IMR-90 (cell line): ENCODE measurements at regions not wholly inside any gene's neighbourhood (a gene's known extent, or its start where the extent isn't known, plus 50 kb on each side); places are given as distances from the start of the nearest gene placed in this dataset.
A peak's percentile ranks its signal among the peaks of the same experiment; 100 is the strongest.

Experiments used
- ATAC-seq: fragments of 200-7000 bp; cut with Tn5 transposase; 2 replicates; pipeline ENCODE4 v1.9.1; 2020; ENCODE audit warnings: low read depth, mild to moderate bottlenecking, moderate library complexity
- BruUV-seq: library from RNA; stranded (reverse); fragments of 400-500 nt; replicated peaks from 2 replicates; lab custom pipeline; 2021; lab: Mats Ljungman, UMichigan
- CTCF ChIA-PET: fragments of 300-600 bp; formaldehyde crosslinking; extraction: SDS; loops from one replicate; lab custom pipeline; 2021; ENCODE audit warnings: antibody characterized with exemption; lab: Yijun Ruan, JAX
- POLR2A ChIA-PET: fragments of 300-600 bp; sonication (Branson Sonifier 250); formaldehyde crosslinking; loops from one replicate; lab custom pipeline; 2022; ENCODE audit warnings: antibody characterized with exemption; ENCODE audit not compliant: unreplicated experiment; lab: Charles Lee
- DNase-seq: peaks from one replicate; pipeline ENCODE4 v3.0.0; 2013
- H2AFZ ChIP-seq: replicated peaks from 2 replicates; pipeline ENCODE3; 2013; ENCODE audit warnings: low read length, mild to moderate bottlenecking; ENCODE audit not compliant: poor library complexity
- H2AK5ac ChIP-seq: 2 replicates; pipeline ENCODE4 v1.6.1; 2013; ENCODE audit warnings: low read depth, low read length, inconsistent platforms
- H2AK9ac ChIP-seq: replicated peaks from 2 replicates; pipeline ENCODE3; 2013; ENCODE audit warnings: mild to moderate bottlenecking, low read depth, low read length, moderate library complexity; ENCODE audit not compliant: poor library complexity
- H2BK120ac ChIP-seq: 2 replicates; pipeline ENCODE4 v1.6.1; 2013; ENCODE audit warnings: low read depth, low read length, inconsistent platforms
- H2BK15ac ChIP-seq: 3 replicates; pipeline ENCODE4 v1.6.1; 2013; ENCODE audit warnings: low read depth, low read length, inconsistent platforms
- H2BK20ac ChIP-seq: 2 replicates; pipeline ENCODE4 v1.6.1; 2013; ENCODE audit warnings: low read depth, mild to moderate bottlenecking, inconsistent platforms, low read length, moderate library complexity
- H2BK5ac ChIP-seq: 2 replicates; pipeline ENCODE4 v1.6.1; 2013; ENCODE audit warnings: mild to moderate bottlenecking, low read depth, low read length, inconsistent platforms; ENCODE audit not compliant: poor library complexity, severe bottlenecking
- H3K14ac ChIP-seq: replicated peaks from 2 replicates; pipeline ENCODE4 v1.6.1; 2013; ENCODE audit warnings: low read depth, low read length, inconsistent platforms
- H3K18ac ChIP-seq: 2 replicates; pipeline ENCODE4 v1.6.1; 2013; ENCODE audit warnings: low read depth, low read length, control low read depth
- H3K23ac ChIP-seq: 2 replicates; pipeline ENCODE4 v1.6.1; 2013; ENCODE audit warnings: low read depth, low read length, inconsistent platforms
- H3K27ac ChIP-seq: 2 replicates; pipeline ENCODE4 v1.5.1; 2013; ENCODE audit warnings: mild to moderate bottlenecking, control low read depth, low read length; ENCODE audit not compliant: insufficient read depth
- H3K27me3 ChIP-seq: 2 replicates; pipeline ENCODE4 v1.6.1; 2013; ENCODE audit warnings: low read length; ENCODE audit not compliant: control insufficient read depth, insufficient read depth
- H3K36me3 ChIP-seq: 2 replicates; pipeline ENCODE4 v1.6.1; 2013; ENCODE audit warnings: low read length, mixed read lengths; ENCODE audit not compliant: control insufficient read depth, insufficient read depth
- H3K4ac ChIP-seq: 2 replicates; pipeline ENCODE4 v1.6.1; 2013; ENCODE audit warnings: low read depth, low read length, inconsistent platforms
- H3K4me1 ChIP-seq: 2 replicates; pipeline ENCODE4 v1.6.1; 2013; ENCODE audit warnings: low read length, mixed read lengths; ENCODE audit not compliant: control insufficient read depth, insufficient read depth
- H3K4me2 ChIP-seq: 2 replicates; pipeline ENCODE4 v1.6.1; 2013; ENCODE audit warnings: low read depth, mild to moderate bottlenecking, control low read depth, low read length, moderate library complexity
- H3K4me3 ChIP-seq: 2 replicates; pipeline ENCODE4 v1.5.1; 2013; ENCODE audit warnings: low read depth, mild to moderate bottlenecking, control low read depth, low read length, moderate library complexity; ENCODE audit not compliant: insufficient read depth
- H3K56ac ChIP-seq: 2 replicates; pipeline ENCODE4 v1.6.1; 2013; ENCODE audit warnings: low read length, inconsistent platforms; ENCODE audit not compliant: insufficient read depth; ENCODE audit errors: extremely low read depth
- H3K79me1 ChIP-seq, 2 experiments: 2 replicates each; pipeline ENCODE4 v1.6.1; 2013; ENCODE audit warnings: low read length in 2 of 2, inconsistent platforms in 1 of 2, low read depth in 1 of 2
- H3K9ac ChIP-seq: 2 replicates; pipeline ENCODE4 v1.6.1; 2013; ENCODE audit warnings: low read depth, low read length, control low read depth
- H3K9me1 ChIP-seq: 2 replicates; pipeline ENCODE4 v1.6.1; 2013; ENCODE audit warnings: low read length, inconsistent platforms; ENCODE audit not compliant: insufficient read depth
- H3K9me3 ChIP-seq: 2 replicates; pipeline ENCODE4 v1.6.1; 2013; ENCODE audit warnings: low read length; ENCODE audit not compliant: control insufficient read depth, insufficient read depth
- H4K20me1 ChIP-seq: 2 replicates; pipeline ENCODE4 v1.6.1; 2013; ENCODE audit warnings: low read length, inconsistent platforms; ENCODE audit not compliant: insufficient read depth
- H4K5ac ChIP-seq: 2 replicates; pipeline ENCODE4 v1.6.1; 2013; ENCODE audit warnings: mild to moderate bottlenecking, low read depth, low read length, control low read depth
- H4K8ac ChIP-seq, 2 experiments: 2 replicates each; pipeline ENCODE4 v1.6.1; 2013; ENCODE audit warnings: low read depth in 2 of 2, low read length in 2 of 2, control low read depth in 1 of 2, inconsistent platforms in 1 of 2
- H4K91ac ChIP-seq: 2 replicates; pipeline ENCODE4 v1.6.1; 2013; ENCODE audit warnings: low read depth, low read length, inconsistent platforms; ENCODE audit not compliant: insufficient read depth
- CHD1 ChIP-seq: IDR thresholded peaks from 2 replicates; pipeline ENCODE4 v1.6.1; 2012; ENCODE audit warnings: low read depth, low read length, improper control_type of control experiment
- FOS ChIP-seq: fragments of 150-350 bp; IDR thresholded peaks from 2 replicates; pipeline ENCODE4 v1.6.1; 2016; ENCODE audit warnings: low read depth, low read length
- MAFK ChIP-seq: IDR thresholded peaks from 2 replicates; pipeline ENCODE4 v1.6.1; 2012; ENCODE audit warnings: low read depth, low read length, improper control_type of control experiment
- MXI1 ChIP-seq: IDR thresholded peaks from 2 replicates; pipeline ENCODE4 v1.6.1; 2012; ENCODE audit warnings: low read depth, mild to moderate bottlenecking, low read length, moderate library complexity, borderline replicate concordance
- NFE2L2 ChIP-seq: fragments of 150-350 bp; IDR thresholded peaks from 2 replicates; pipeline ENCODE4 v1.6.1; 2016; ENCODE audit warnings: low read depth, mild to moderate bottlenecking, low read length
- RAD21 ChIP-seq: IDR thresholded peaks from 2 replicates; pipeline ENCODE4 v1.6.1; 2012; ENCODE audit warnings: low read length, improper control_type of control experiment
- RCOR1 ChIP-seq: IDR thresholded peaks from 2 replicates; pipeline ENCODE4 v1.6.1; 2012; ENCODE audit warnings: mild to moderate bottlenecking, low read length, improper control_type of control experiment; ENCODE audit not compliant: insufficient replicate concordance
- RFX5 ChIP-seq: IDR thresholded peaks from 2 replicates; pipeline ENCODE4 v1.8.0; 2012; ENCODE audit warnings: low read depth, mild to moderate bottlenecking, low read length, moderate library complexity
- SMC3 ChIP-seq: fragments of 150-350 bp; IDR thresholded peaks from 2 replicates; pipeline ENCODE4 v1.6.1; 2016; ENCODE audit warnings: low read depth, mild to moderate bottlenecking, antibody characterized with exemption, low read length, moderate library complexity
- WGBS, 2 experiments: methylation state at CpG; one replicate each; pipeline versions ENCODE4 v1.1.5 to v1.1.7; 2013; ENCODE audit warnings: missing lambda C conversion rate in 2 of 2; ENCODE audit not compliant: insufficient read length in 1 of 2; ENCODE audit errors: extremely low coverage in 2 of 2; 5-methylcytosine and 5-hydroxymethylcytosine counted together
- dilution Hi-C: fragments of 300-500 bp; cut with HindIII; formaldehyde crosslinking; loops from one replicate; pipeline ENCODE4 v1.14.3; 2018; ENCODE audit warnings: low sequenced_read_pairs; ENCODE audit not compliant: unreplicated experiment
- in situ Hi-C: fragments of 300-500 bp; cut with MboI; formaldehyde crosslinking; loops from 3 replicates; pipeline ENCODE4 v1.14.3; 2019; ENCODE audit warnings: low sequenced_read_pairs, inconsistent platforms, mixed read lengths
- intact Hi-C: fragments of 100-400 bp; cut with micrococcal nuclease; formaldehyde crosslinking; loops from 2 replicates; pipeline ENCODE4 v1.10.0; 2022
- TF ChIP-seq, protein P1 (sequence below): conservative IDR thresholded peaks from 2 replicates; pipeline ENCODE4 v1.5.1; 2012; ENCODE audit warnings: mild to moderate bottlenecking, low read depth, low read length, improper control_type of control experiment
- TF ChIP-seq, protein P2 (sequence below): fragments of 150-350 bp; IDR thresholded peaks from 2 replicates; pipeline ENCODE4 v1.6.1; 2016; ENCODE audit warnings: low read depth, mild to moderate bottlenecking, low read length, moderate library complexity, borderline replicate concordance

DNA sequence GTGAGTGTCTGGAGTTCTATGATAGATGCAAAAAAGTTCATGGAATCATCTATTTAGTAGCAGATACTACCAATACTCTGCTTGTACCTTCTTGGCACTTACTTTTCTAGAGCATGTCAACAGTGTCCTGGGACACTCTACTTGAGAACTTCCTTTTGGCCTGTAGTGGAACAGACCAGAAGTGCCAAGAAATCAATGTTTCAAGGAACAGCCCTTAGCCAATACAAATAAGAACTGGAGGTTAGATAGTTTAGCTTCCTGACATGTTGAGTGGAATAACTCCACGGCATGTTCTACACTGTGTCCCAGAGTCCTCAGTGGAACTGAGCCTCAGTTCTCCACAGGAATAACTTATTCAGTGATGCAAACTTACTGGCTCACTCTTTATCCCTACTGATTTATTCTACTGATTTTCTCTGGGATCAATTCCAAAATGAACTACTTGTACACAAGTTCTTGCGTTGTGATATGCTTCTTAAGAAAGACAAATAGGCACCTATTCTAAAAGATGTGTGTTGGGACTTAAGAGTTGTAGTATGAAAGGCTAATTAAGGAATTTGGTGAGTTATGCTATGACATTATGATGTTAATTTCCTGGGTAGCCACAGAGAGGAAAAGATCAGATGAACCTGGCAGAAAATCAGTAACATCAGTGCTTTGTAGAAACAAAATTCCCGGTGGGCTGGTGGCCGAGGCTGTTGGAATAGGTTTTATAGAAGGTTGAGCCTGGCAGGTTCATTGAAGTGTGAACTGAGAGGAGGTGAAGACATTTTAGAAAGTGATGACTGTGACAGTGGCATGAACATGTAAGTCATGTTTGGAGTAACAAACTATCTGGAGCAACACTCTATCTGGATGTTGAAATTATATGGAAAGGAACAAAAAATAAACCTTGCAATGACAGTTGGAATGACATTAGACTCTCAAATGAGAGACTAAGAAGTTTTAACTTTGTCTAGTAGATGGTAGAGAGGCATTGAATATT is 101.8 kb upstream of the RBMS3 start:
- TF ChIP-seq NFE2L2 (no peak), RCOR1 (no peak), MAFK (no peak), RFX5 (no peak), RAD21 (no peak), CHD1 (no peak), FOS (no peak), MXI1 (no peak), SMC3 (no peak)
- TF ChIP-seq, protein P1, sequence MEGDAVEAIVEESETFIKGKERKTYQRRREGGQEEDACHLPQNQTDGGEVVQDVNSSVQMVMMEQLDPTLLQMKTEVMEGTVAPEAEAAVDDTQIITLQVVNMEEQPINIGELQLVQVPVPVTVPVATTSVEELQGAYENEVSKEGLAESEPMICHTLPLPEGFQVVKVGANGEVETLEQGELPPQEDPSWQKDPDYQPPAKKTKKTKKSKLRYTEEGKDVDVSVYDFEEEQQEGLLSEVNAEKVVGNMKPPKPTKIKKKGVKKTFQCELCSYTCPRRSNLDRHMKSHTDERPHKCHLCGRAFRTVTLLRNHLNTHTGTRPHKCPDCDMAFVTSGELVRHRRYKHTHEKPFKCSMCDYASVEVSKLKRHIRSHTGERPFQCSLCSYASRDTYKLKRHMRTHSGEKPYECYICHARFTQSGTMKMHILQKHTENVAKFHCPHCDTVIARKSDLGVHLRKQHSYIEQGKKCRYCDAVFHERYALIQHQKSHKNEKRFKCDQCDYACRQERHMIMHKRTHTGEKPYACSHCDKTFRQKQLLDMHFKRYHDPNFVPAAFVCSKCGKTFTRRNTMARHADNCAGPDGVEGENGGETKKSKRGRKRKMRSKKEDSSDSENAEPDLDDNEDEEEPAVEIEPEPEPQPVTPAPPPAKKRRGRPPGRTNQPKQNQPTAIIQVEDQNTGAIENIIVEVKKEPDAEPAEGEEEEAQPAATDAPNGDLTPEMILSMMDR = no peak
- TF ChIP-seq, protein P2, sequence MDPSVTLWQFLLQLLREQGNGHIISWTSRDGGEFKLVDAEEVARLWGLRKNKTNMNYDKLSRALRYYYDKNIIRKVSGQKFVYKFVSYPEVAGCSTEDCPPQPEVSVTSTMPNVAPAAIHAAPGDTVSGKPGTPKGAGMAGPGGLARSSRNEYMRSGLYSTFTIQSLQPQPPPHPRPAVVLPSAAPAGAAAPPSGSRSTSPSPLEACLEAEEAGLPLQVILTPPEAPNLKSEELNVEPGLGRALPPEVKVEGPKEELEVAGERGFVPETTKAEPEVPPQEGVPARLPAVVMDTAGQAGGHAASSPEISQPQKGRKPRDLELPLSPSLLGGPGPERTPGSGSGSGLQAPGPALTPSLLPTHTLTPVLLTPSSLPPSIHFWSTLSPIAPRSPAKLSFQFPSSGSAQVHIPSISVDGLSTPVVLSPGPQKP = no peak
- POLR2A ChIA-PET = no interaction called here
- no peak for ATAC-seq
- WGBS, 2 experiments = 78% methylated on average over 2 of the region's 4 CpGs; no CpG with 5 or more reads in 1 of the 2 experiments
- in situ Hi-C loops (no loop called here), intact Hi-C loops (no loop called here), dilution Hi-C loops (no loop called here)
- no peak overlapping the region for H3K4ac ChIP-seq
- H3K23ac ChIP-seq = no peak overlapping the region
- H3K27ac ChIP-seq = no peak overlapping the region
- H2BK20ac ChIP-seq = no peak overlapping the region
- no peaks in the 10 kb centered on the region; the same call in 1 of the 2 replicates for H3K4me1 ChIP-seq
- H2AFZ ChIP-seq = no peak overlapping the region
- no peak overlapping the region for H4K8ac ChIP-seq
- no peaks in the 10 kb centered on the region for H3K79me1 ChIP-seq
- no peak overlapping the region for H3K9ac ChIP-seq
- no peaks in the 10 kb centered on the region for H3K9me3 ChIP-seq
- no peaks in the 10 kb centered on the region for H3K27me3 ChIP-seq
- no peaks in the 10 kb centered on the region for H4K20me1 ChIP-seq
- no peak for DNase-seq
- no peak overlapping the region for H3K4me2 ChIP-seq
- H3K56ac ChIP-seq = no peak overlapping the region
- peak overlapping the region; percentile 55; the same call in 1 of the 2 replicates for H3K14ac ChIP-seq
- no peaks in the 10 kb centered on the region for H3K36me3 ChIP-seq
- H4K91ac ChIP-seq = no peak overlapping the region
- peak overlapping the region; percentile 56; the same call in 2 of the 3 replicates for H2BK15ac ChIP-seq
- H2BK5ac ChIP-seq = no peak overlapping the region
- no peak overlapping the region for H2AK9ac ChIP-seq
- peak overlapping the region; percentile 52; the same call in 1 of the 2 replicates for H3K18ac ChIP-seq
- H4K5ac ChIP-seq = peak overlapping the region; percentile 68; the same call in 1 of the 2 replicates
- H3K4me3 ChIP-seq = no peak overlapping the region
- no TSS peak for BruUV-seq
- H2BK120ac ChIP-seq = no peak overlapping the region
- no peaks in the 10 kb centered on the region for H3K9me1 ChIP-seq
- H2AK5ac ChIP-seq = no peak overlapping the region
- CTCF ChIA-PET = no interaction called here
